GM10248 (cell line): ENCODE measurements at regions not wholly inside any gene's neighbourhood (a gene's known extent, or its start where the extent isn't known, plus 50 kb on each side); places are given as distances from the start of the nearest gene placed in this dataset.

Source experiments
- CTCF ChIA-PET: fragments of 300-600 bp; sonication (Branson Sonifier 250); formaldehyde crosslinking; extraction: SDS; loops from one replicate; lab custom pipeline; 2021; ENCODE audit warnings: antibody characterized with exemption; lab: Yijun Ruan, JAX
- POLR2A ChIA-PET: fragments of 350-650 bp; sonication (Branson Sonifier 250); formaldehyde crosslinking; extraction: SDS; loops from one replicate; lab custom pipeline; 2020; ENCODE audit warnings: antibody characterized with exemption; lab: Yijun Ruan, JAX
- DNase-seq: peaks from one replicate; pipeline ENCODE4 v3.0.0; 2012; ENCODE audit errors: extremely low spot score
- CTCF ChIP-seq: IDR thresholded peaks from 2 replicates; pipeline ENCODE4 v1.5.1; 2012; ENCODE audit warnings: mild to moderate bottlenecking, low read depth; ENCODE audit errors: extremely low read depth, missing control alignments, control extremely low read depth

DNA sequence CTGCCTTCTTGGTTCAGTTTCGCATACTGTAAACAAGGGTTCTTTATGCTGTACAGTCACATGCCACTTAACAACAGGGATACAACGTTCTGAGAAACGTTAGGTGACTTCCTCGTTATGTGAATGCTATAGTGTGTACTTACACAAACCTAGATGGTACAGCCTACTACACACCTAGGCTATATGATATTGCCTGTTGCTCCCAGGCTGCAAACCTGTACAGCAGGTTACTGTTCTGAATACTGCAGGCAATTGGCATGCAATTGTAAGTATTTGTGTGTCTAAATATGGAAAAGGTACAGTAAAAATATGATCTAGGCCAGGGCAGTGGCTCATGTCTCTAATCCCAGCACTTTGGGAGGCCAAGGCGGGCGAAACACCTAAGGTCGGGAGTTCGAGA lies 85.7 kb upstream of the PRDM11 start:
- no peak for DNase-seq
- POLR2A ChIA-PET, result no interaction called here
- TF ChIP-seq CTCF, result no peak
- CTCF ChIA-PET, result no interaction called here

DNA sequence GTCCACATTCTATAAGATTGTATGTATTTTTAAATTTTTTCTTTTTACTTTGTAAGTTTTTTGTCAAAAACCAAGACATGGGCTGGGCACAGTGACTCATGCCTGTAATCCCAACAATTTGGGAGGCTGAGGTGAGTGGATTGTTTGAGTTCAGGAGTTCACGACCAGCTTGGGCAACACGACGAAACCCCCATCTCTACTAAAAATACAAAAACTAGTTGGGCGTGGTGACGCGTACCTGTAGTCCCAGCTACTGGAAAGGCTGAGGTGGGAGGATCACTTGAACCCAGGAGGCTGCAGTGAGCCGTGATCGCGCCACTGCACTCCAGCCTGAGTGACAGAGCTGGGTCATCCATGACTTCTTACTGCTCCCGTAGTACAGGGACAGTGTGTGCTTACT lies 84.8 kb upstream of the PRDM11 start:
- CTCF ChIA-PET, result interaction anchor here (1.2 kb wide), 1 partner anchor 134 kb away, joined by 3 read pairs; no protein-coding TSS in a partner anchor
- DNase-seq, result no peak
- no peak for TF ChIP-seq CTCF
- POLR2A ChIA-PET, result no interaction called here

DNA sequence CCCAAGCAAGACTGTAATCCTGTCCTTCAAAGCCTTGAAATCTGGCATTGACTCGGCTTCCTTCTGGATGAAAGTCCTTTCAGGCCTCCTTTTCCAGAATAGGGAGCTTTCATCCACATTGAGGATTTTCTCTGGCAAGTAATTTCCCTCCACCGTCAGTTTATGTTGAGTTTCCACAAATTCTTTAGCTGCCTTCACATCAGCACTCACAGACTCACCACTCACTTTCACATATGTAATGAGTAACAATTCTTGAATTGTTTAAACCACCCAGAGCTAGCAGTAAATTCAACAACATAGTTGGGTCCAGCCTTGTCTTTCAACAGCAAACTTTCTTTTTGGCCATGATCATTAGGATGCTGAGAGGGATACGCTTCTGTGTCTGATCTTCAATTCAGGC lies 84.3 kb upstream of the PRDM11 start:
- CTCF ChIA-PET, result interaction anchor here (1.2 kb wide), 1 partner anchor 135 kb away, joined by 3 read pairs; no protein-coding TSS in a partner anchor
- TF ChIP-seq CTCF, result no peak
- no peak for DNase-seq
- POLR2A ChIA-PET, result no interaction called here

DNA sequence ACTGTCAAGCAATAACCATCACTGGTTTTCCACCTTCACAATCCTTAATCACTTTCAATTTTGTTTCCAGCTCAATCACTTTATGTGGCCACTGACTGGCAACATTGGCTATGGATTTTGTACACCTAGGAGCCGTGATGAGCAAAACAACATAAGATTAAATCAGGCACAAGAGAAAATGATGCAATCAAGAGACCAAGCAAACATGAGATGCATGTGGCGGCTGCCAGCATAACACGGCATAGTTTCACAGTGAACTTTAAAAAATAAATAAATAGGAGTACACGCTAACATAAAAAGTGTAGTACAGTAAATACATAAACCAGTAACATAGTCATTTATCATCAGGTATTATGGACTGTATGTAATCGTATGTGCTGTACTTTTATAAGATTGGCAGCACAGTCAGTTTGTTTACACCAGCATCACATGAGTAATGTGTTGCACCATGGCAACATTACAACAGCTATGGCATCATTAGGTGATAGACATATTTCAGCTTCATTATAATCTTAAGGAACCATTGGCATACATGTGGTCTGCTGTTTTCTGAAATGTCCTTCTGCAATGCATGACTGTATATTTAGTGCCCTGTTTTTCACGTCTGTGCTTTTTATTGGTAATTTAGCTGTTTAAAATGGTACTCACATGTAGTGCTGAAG lies 83.3 kb upstream of the PRDM11 start:
- ChIA-PET CTCF (interaction anchor here (1.0 to 1.6 kb wide), 2 partner anchors 126 to 136 kb away, joined by 3 to 6 read pairs; no protein-coding TSS in a partner anchor), POLR2A (no interaction called here)
- no peak for DNase-seq
- TF ChIP-seq CTCF, result no peak

- CTCF ChIA-PET, result interaction anchor here (1.0 to 1.6 kb wide), 2 partner anchors 127 to 137 kb away, joined by 3 to 6 read pairs; no protein-coding TSS in a partner anchor
- POLR2A ChIA-PET, result no interaction called here
- DNase-seq, result no peak
- TF ChIP-seq CTCF, result no peak
These were observed 82.8 kb upstream of the PRDM11 start for GRCh38 chr11:45063669-45064068.

- no peak for TF ChIP-seq CTCF
- no peak for DNase-seq
- CTCF ChIA-PET, result interaction anchor here (1.0 to 2.1 kb wide), 3 partner anchors 13 to 157 kb away, joined by 3 to 6 read pairs (median 4); no protein-coding TSS in a partner anchor
- POLR2A ChIA-PET, result no interaction called here
These were observed 78.5 kb upstream of the PRDM11 start for GRCh38 chr11:45067966-45068365.
